ENCODE measurements at regions not wholly inside any gene's neighbourhood (a gene's known extent, or its start where the extent isn't known, plus 50 kb on each side); places are given as distances from the start of the nearest gene placed in this dataset.

DNA sequence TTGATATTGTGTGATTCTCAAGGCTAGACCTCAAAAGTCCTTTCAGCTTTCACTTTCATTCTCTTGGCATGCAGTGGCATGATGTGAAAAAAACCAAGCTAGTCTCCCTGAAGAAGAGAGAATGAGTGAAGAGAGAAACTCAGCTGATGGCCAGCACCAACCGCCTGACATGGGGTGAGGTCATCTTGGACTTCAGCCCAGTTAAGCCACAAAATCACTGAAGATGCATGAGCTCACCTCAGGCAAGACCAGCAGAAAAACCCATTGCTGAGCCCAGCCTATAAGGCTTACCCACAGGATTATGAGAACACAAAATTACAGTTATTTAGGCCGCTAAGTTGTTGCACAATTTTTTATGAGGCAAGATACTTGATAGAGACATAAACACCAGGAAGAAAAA, 496.5 kb downstream of the TOX3 start:
- TF ChIP-seq, protein P1, sequence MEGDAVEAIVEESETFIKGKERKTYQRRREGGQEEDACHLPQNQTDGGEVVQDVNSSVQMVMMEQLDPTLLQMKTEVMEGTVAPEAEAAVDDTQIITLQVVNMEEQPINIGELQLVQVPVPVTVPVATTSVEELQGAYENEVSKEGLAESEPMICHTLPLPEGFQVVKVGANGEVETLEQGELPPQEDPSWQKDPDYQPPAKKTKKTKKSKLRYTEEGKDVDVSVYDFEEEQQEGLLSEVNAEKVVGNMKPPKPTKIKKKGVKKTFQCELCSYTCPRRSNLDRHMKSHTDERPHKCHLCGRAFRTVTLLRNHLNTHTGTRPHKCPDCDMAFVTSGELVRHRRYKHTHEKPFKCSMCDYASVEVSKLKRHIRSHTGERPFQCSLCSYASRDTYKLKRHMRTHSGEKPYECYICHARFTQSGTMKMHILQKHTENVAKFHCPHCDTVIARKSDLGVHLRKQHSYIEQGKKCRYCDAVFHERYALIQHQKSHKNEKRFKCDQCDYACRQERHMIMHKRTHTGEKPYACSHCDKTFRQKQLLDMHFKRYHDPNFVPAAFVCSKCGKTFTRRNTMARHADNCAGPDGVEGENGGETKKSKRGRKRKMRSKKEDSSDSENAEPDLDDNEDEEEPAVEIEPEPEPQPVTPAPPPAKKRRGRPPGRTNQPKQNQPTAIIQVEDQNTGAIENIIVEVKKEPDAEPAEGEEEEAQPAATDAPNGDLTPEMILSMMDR (IDR thresholded peaks at IDR 0.05; ENCODE audit: insufficient read depth, low read length) = no peak
- TF ChIP-seq POLR2AphosphoS5 (IDR thresholded peaks at IDR 0.05; ENCODE audit: low read depth) (no peak), SPI1 (IDR thresholded peaks at IDR 0.05; ENCODE audit: borderline replicate concordance, low read depth) (no peak), GABPA (IDR thresholded peaks at IDR 0.05; ENCODE audit: low read depth) (no peak)
- TF ChIP-seq, protein P2, sequence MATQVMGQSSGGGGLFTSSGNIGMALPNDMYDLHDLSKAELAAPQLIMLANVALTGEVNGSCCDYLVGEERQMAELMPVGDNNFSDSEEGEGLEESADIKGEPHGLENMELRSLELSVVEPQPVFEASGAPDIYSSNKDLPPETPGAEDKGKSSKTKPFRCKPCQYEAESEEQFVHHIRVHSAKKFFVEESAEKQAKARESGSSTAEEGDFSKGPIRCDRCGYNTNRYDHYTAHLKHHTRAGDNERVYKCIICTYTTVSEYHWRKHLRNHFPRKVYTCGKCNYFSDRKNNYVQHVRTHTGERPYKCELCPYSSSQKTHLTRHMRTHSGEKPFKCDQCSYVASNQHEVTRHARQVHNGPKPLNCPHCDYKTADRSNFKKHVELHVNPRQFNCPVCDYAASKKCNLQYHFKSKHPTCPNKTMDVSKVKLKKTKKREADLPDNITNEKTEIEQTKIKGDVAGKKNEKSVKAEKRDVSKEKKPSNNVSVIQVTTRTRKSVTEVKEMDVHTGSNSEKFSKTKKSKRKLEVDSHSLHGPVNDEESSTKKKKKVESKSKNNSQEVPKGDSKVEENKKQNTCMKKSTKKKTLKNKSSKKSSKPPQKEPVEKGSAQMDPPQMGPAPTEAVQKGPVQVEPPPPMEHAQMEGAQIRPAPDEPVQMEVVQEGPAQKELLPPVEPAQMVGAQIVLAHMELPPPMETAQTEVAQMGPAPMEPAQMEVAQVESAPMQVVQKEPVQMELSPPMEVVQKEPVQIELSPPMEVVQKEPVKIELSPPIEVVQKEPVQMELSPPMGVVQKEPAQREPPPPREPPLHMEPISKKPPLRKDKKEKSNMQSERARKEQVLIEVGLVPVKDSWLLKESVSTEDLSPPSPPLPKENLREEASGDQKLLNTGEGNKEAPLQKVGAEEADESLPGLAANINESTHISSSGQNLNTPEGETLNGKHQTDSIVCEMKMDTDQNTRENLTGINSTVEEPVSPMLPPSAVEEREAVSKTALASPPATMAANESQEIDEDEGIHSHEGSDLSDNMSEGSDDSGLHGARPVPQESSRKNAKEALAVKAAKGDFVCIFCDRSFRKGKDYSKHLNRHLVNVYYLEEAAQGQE (IDR thresholded peaks at IDR 0.05; ENCODE audit: insufficient replicate concordance, low read depth) = no peak

Measured in HL-60 (cell line).